H9 (cell line): ENCODE measurements at regions not wholly inside any gene's neighbourhood (a gene's known extent, or its start where the extent isn't known, plus 50 kb on each side); places are given as distances from the start of the nearest gene placed in this dataset.

Experiments used
- DNase-seq: peaks from one replicate; pipeline ENCODE4 v3.0.0-alpha.2; 2017
- H2AFZ ChIP-seq: one replicate; pipeline ENCODE4 v1.6.1; 2013; ENCODE audit warnings: mild to moderate bottlenecking, low read length, control low read depth, moderate library complexity
- H2AK5ac ChIP-seq: 2 replicates; pipeline ENCODE4 v1.6.1; 2013; ENCODE audit warnings: low read length, control low read depth, mixed read lengths; ENCODE audit not compliant: insufficient read length
- H2BK120ac ChIP-seq: one replicate; pipeline ENCODE4 v1.6.1; 2013; ENCODE audit warnings: low read depth, mild to moderate bottlenecking, low read length, control low read depth, inconsistent platforms; ENCODE audit not compliant: poor library complexity, severe bottlenecking
- H2BK12ac ChIP-seq: 2 replicates; pipeline ENCODE4 v1.6.1; 2013; ENCODE audit warnings: low read length, control low read depth, mixed read lengths, low read depth; ENCODE audit not compliant: insufficient read length
- H2BK15ac ChIP-seq: 2 replicates; pipeline ENCODE4 v1.6.1; 2013; ENCODE audit warnings: low read depth, low read length, control low read depth
- H2BK20ac ChIP-seq: one replicate; pipeline ENCODE4 v1.6.1; 2013; ENCODE audit warnings: low read depth, mild to moderate bottlenecking, low read length, control low read depth, inconsistent platforms; ENCODE audit not compliant: poor library complexity, severe bottlenecking
- H2BK5ac ChIP-seq: 2 replicates; pipeline ENCODE4 v1.6.1; 2013; ENCODE audit warnings: low read length, control low read depth, mixed read lengths; ENCODE audit not compliant: insufficient read length
- H3K14ac ChIP-seq: 2 replicates; pipeline ENCODE4 v1.6.1; 2013; ENCODE audit warnings: low read length, control low read depth; ENCODE audit not compliant: insufficient read depth
- H3K18ac ChIP-seq: 2 replicates; pipeline ENCODE4 v1.6.1; 2013; ENCODE audit warnings: low read depth, mild to moderate bottlenecking, mixed read lengths, low read length, control low read depth; ENCODE audit not compliant: insufficient read length
- H3K23ac ChIP-seq: 2 replicates; pipeline ENCODE4 v1.6.1; 2013; ENCODE audit warnings: low read length, control low read depth, mixed read lengths, low read depth; ENCODE audit not compliant: insufficient read length
- H3K23me2 ChIP-seq: 2 replicates; pipeline ENCODE4 v1.6.1; 2013; ENCODE audit warnings: low read depth, mild to moderate bottlenecking, mixed read lengths, low read length, control low read depth; ENCODE audit not compliant: insufficient read length, poor library complexity, severe bottlenecking
- H3K27ac ChIP-seq: 2 replicates; pipeline ENCODE4 v1.5.1; 2013; ENCODE audit warnings: low read length, control low read depth, mixed read lengths, low read depth; ENCODE audit not compliant: insufficient read length
- H3K27me3 ChIP-seq: 2 replicates; pipeline ENCODE4 v1.6.1; 2013; ENCODE audit warnings: low read length, control low read depth, inconsistent platforms; ENCODE audit not compliant: insufficient read depth
- H3K4ac ChIP-seq: 2 replicates; pipeline ENCODE4 v1.6.1; 2013; ENCODE audit warnings: low read depth, mild to moderate bottlenecking, control low read depth, inconsistent platforms, low read length, moderate library complexity
- H3K4me1 ChIP-seq: 2 replicates; pipeline ENCODE4 v1.6.1; 2013; ENCODE audit warnings: low read length, control low read depth, inconsistent platforms; ENCODE audit not compliant: insufficient read depth
- H3K4me2 ChIP-seq: 2 replicates; pipeline ENCODE4 v1.6.1; 2013; ENCODE audit warnings: low read length, control low read depth, mixed read lengths; ENCODE audit not compliant: insufficient read length, insufficient read depth
- H3K56ac ChIP-seq: 2 replicates; pipeline ENCODE4 v1.6.1; 2013; ENCODE audit warnings: low read depth, mild to moderate bottlenecking, mixed read lengths, low read length, control low read depth; ENCODE audit not compliant: insufficient read length
- H3K79me1 ChIP-seq: 2 replicates; pipeline ENCODE4 v1.6.1; 2013; ENCODE audit warnings: low read depth, mild to moderate bottlenecking, moderate library complexity, low read length, control low read depth, inconsistent platforms; ENCODE audit not compliant: insufficient read depth, poor library complexity, severe bottlenecking
- H3K79me2 ChIP-seq: 2 replicates; pipeline ENCODE4 v1.6.1; 2013; ENCODE audit warnings: low read length, control low read depth, inconsistent platforms; ENCODE audit not compliant: insufficient read depth
- H3K9ac ChIP-seq: 2 replicates; pipeline ENCODE4 v1.6.1; 2013; ENCODE audit warnings: low read length, control low read depth, mixed read lengths; ENCODE audit not compliant: insufficient read length; ENCODE audit errors: extremely low read depth
- H3K9me3 ChIP-seq: one replicate; pipeline ENCODE4 v1.6.1; 2013; ENCODE audit warnings: low read depth, low read length, inconsistent platforms; ENCODE audit not compliant: control insufficient read depth
- H3T11ph ChIP-seq: one replicate; pipeline ENCODE4 v1.6.1; 2013; ENCODE audit warnings: mild to moderate bottlenecking, low read length, control low read depth, inconsistent platforms
- H4K20me1 ChIP-seq: one replicate; pipeline ENCODE4 v1.6.1; 2013; ENCODE audit not compliant: control insufficient read depth, insufficient read length, insufficient read depth
- H4K5ac ChIP-seq: 2 replicates; pipeline ENCODE4 v1.6.1; 2013; ENCODE audit warnings: low read depth, mild to moderate bottlenecking, mixed read lengths, low read length, control low read depth; ENCODE audit not compliant: insufficient read length
- H4K8ac ChIP-seq: replicated peaks from 2 replicates; pipeline ENCODE4 v1.6.1; 2013; ENCODE audit warnings: low read length, control low read depth, mixed read lengths, low read depth; ENCODE audit not compliant: insufficient read length
- H4K91ac ChIP-seq: 2 replicates; pipeline ENCODE4 v1.6.1; 2013; ENCODE audit warnings: low read depth, mild to moderate bottlenecking, moderate library complexity, mixed read lengths, low read length, control low read depth; ENCODE audit not compliant: insufficient read length
- H3K27ac Mint-ChIP-seq, 3 experiments: 2 replicates in 2 of 3; 3 replicates in 1 of 3; pipeline ENCODE4 v1.8.0; 2020 to 2021; ENCODE audit warnings: mixed read lengths in 3 of 3, mild to moderate bottlenecking in 1 of 3, moderate library complexity in 1 of 3
- H3K27me3 Mint-ChIP-seq: 2 replicates; pipeline ENCODE4 v1.8.0; 2021; ENCODE audit warnings: low read depth, mild to moderate bottlenecking, moderate library complexity, mixed read lengths
- H3K36me3 Mint-ChIP-seq, 3 experiments: 2 replicates in 2 of 3; 3 replicates in 1 of 3; pipeline ENCODE4 v1.8.0; 2020 to 2021; ENCODE audit warnings: low read depth in 3 of 3, mixed read lengths in 3 of 3; ENCODE audit not compliant: insufficient read depth in 1 of 3
- H3K4me1 Mint-ChIP-seq, 2 experiments: 2 replicates each; pipeline ENCODE4 v1.8.0; 2020; ENCODE audit warnings: mixed read lengths in 2 of 2
- H3K4me3 Mint-ChIP-seq, 2 experiments: 2 replicates in 1 of 2; 3 replicates in 1 of 2; pipeline ENCODE4 v1.8.0; 2020 to 2021; ENCODE audit warnings: mild to moderate bottlenecking in 2 of 2, mixed read lengths in 2 of 2, moderate library complexity in 1 of 2
- H3K9me3 Mint-ChIP-seq, 2 experiments: 2 replicates in 1 of 2; 3 replicates in 1 of 2; pipeline ENCODE4 v1.8.0; 2020; ENCODE audit warnings: mild to moderate bottlenecking in 2 of 2, mixed read lengths in 2 of 2, moderate library complexity in 1 of 2
- WGBS: extraction: QIAGEN DNeasy Blood & Tissue Kit; methylation state at CpG from one replicate; pipeline ENCODE4 v1.1.7; 2013; ENCODE audit warnings: missing lambda C conversion rate, low lambda C conversion rate, mixed read lengths; ENCODE audit not compliant: insufficient read length; ENCODE audit errors: extremely low coverage; 5-methylcytosine and 5-hydroxymethylcytosine counted together
- TF ChIP-seq, protein P1 (sequence below): fragments of 200-600 bp; sonication (generic); conservative IDR thresholded peaks from 3 replicates; pipeline ENCODE4 v1.8.0; 2021; ENCODE audit warnings: antibody characterized with exemption, mild to moderate bottlenecking

- H3K23ac ChIP-seq = no peak overlapping the region
- H3K79me2 ChIP-seq = no peaks in the 10 kb centered on the region
- no peak overlapping the region for H4K8ac ChIP-seq
- H3K27me3 ChIP-seq = no peaks in the 10 kb centered on the region
- H3K79me1 ChIP-seq = no peaks in the 10 kb centered on the region
- no peak overlapping the region for H2AFZ ChIP-seq
- no peak overlapping the region for H2BK12ac ChIP-seq
- H4K91ac ChIP-seq = no peak overlapping the region
- H4K20me1 ChIP-seq = no peaks in the 10 kb centered on the region
- no peak overlapping the region for H3K56ac ChIP-seq
- no peak overlapping the region for H3K9ac ChIP-seq
- H3K4me2 ChIP-seq = no peak overlapping the region
- H3K9me3 ChIP-seq = no peaks in the 10 kb centered on the region
- no peaks in the 10 kb centered on the region for H3K23me2 ChIP-seq
- DNase-seq = no peak
- Mint-ChIP-seq H3K4me1 (peaks cover 9% of the 10 kb centered on the region in 2 experiments), H3K36me3 (peaks cover 0 to 9% (median 2%) of the 10 kb centered on the region in 3 experiments; a peak in 3 of 7 replicates), H3K9me3 (peaks cover under 1 to 4% of the 10 kb centered on the region in 2 experiments), H3K27ac (peak overlapping the region in 2 of 3 experiments; percentile 40 to 89; a peak in 4 of 7 replicates), H3K27me3 (no peaks in the 10 kb centered on the region), H3K4me3 (no peak overlapping the region)
- no peak overlapping the region for H2BK5ac ChIP-seq
- no peak overlapping the region for H2AK5ac ChIP-seq
- TF ChIP-seq, protein P1, sequence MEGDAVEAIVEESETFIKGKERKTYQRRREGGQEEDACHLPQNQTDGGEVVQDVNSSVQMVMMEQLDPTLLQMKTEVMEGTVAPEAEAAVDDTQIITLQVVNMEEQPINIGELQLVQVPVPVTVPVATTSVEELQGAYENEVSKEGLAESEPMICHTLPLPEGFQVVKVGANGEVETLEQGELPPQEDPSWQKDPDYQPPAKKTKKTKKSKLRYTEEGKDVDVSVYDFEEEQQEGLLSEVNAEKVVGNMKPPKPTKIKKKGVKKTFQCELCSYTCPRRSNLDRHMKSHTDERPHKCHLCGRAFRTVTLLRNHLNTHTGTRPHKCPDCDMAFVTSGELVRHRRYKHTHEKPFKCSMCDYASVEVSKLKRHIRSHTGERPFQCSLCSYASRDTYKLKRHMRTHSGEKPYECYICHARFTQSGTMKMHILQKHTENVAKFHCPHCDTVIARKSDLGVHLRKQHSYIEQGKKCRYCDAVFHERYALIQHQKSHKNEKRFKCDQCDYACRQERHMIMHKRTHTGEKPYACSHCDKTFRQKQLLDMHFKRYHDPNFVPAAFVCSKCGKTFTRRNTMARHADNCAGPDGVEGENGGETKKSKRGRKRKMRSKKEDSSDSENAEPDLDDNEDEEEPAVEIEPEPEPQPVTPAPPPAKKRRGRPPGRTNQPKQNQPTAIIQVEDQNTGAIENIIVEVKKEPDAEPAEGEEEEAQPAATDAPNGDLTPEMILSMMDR = no peak
- H3K14ac ChIP-seq = no peak overlapping the region
- no CpG with 5 or more reads among the region's 4 CpGs for WGBS
- H3K27ac ChIP-seq = no peak overlapping the region
- H4K5ac ChIP-seq = no peak overlapping the region
- H2BK120ac ChIP-seq = no peak overlapping the region
- no peak overlapping the region for H2BK20ac ChIP-seq
- H3T11ph ChIP-seq = no peak overlapping the region
- no peak overlapping the region for H2BK15ac ChIP-seq
- no peak overlapping the region for H3K4ac ChIP-seq
- H3K18ac ChIP-seq = no peak overlapping the region
- no peaks in the 10 kb centered on the region for H3K4me1 ChIP-seq
Observed at GRCh38 chr3:177751770-177752169, 554.5 kb upstream of the TBL1XR1 start.
